Gastroesophageal sphincter (tissue), 3 donors: ENCODE measurements at regions not wholly inside any gene's neighbourhood (a gene's known extent, or its start where the extent isn't known, plus 50 kb on each side); places are given as distances from the start of the nearest gene placed in this dataset.

Experiments used
- CTCF ChIP-seq, 4 experiments: fragments of 200-600 bp in 2 of 4; fragments of 450-650 bp in 2 of 4; sonication (generic) in 1 of 4; IDR thresholded peaks; one replicate each; pipeline ENCODE4 v1.5.1; 2017 to 2019; ENCODE audit warnings: antibody characterized with exemption in 4 of 4, mild to moderate bottlenecking in 2 of 4, moderate library complexity in 2 of 4
- EP300 ChIP-seq: sonication (generic); formaldehyde crosslinking; IDR thresholded peaks from one replicate; pipeline ENCODE4 v1.6.1; 2017; ENCODE audit warnings: antibody characterized with exemption, mild to moderate bottlenecking
- POLR2A ChIP-seq, 2 donors: fragments of 450-650 bp; IDR thresholded peaks; one replicate each; pipeline ENCODE4 v1.6.1; 2017; ENCODE audit warnings: antibody characterized with exemption in 2 of 2, mild to moderate bottlenecking in 2 of 2, moderate library complexity in 1 of 2
- POLR2AphosphoS5 ChIP-seq: sonication (generic); formaldehyde crosslinking; IDR thresholded peaks from one replicate; pipeline ENCODE4 v1.6.1; 2017; ENCODE audit warnings: antibody characterized with exemption

GRCh38 chr14:65287264-65288131 is 125.0 kb upstream of the FUT8 start:
- no peak for TF ChIP-seq CTCF (IDR thresholded peaks at IDR 0.05)
- no peak for TF ChIP-seq POLR2AphosphoS5
- TF ChIP-seq POLR2A (IDR thresholded peaks at IDR 0.05): no peak
- TF ChIP-seq EP300: no peak
